ENCODE measurements at regions not wholly inside any gene's neighbourhood (a gene's known extent, or its start where the extent isn't known, plus 50 kb on each side); places are given as distances from the start of the nearest gene placed in this dataset.
A peak's percentile ranks its signal among the peaks of the same experiment; 100 is the strongest.

DNA sequence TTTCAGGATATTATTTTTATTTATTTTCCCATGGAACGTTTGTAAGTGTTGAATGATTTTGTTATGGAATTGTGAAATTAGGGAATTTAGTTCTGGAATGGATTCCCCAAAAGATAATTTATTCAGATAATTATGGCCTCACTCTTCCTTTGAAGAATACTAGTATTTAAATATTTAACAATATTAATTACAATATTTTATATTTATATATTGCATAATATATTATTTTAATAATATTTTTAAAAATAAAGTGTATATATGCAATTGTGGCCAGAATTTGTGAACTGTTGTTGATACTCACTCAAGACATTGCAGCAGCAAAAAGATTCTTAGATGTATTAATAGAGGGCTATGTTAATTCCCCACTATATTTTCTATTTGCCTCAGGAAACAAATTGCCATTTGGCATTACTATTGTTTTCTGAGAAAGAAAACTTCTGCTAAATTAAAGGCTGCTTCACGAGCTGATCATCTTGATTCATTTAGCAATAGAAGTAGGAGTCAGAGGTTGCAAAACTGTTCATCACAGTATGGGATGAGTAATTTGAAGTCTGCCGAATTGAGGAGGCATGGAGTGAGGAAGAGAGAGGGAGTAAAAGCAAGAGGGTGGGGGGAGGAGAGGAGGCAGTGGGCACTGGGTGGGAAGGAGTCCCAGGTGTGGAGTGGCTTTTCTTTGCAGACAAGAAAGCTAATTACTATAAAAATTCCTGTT lies 729.2 kb downstream of the DHX35 start:
- Histone ChIP-seq H3K9ac (ENCODE audit: low read length) (no peak overlapping the region), H2AFZ (ENCODE audit: low read length) (no peak overlapping the region), H3K9me2 (ENCODE audit: low read depth, low read length) (no peaks in the 10 kb centered on the region), H3K4me1 (ENCODE audit: insufficient read depth, low read length, severe bottlenecking) (no peaks in the 10 kb centered on the region), H3K27ac (ENCODE audit: low read depth, low read length, poor library complexity, severe bottlenecking) (no peak overlapping the region), H3K4me2 (ENCODE audit: low read length) (no peak overlapping the region), H3F3A (ENCODE audit: insufficient read depth, low read length) (no peaks in the 10 kb centered on the region), H4K20me1 (ENCODE audit: insufficient read depth, low read length) (no peaks in the 10 kb centered on the region), H3K9me3 (ENCODE audit: low read length) (no peaks in the 10 kb centered on the region), H3K4me3 (ENCODE audit: low read depth, low read length, poor library complexity, severe bottlenecking) (no peak overlapping the region), H3K79me2 (ENCODE audit: insufficient read depth, low read length) (no peaks in the 10 kb centered on the region), H3K27me3 (ENCODE audit: insufficient read depth, low read length) (no peaks in the 10 kb centered on the region), H3K36me3 (ENCODE audit: insufficient read depth, low read length) (no peaks in the 10 kb centered on the region)
- TF ChIP-seq, protein P1, sequence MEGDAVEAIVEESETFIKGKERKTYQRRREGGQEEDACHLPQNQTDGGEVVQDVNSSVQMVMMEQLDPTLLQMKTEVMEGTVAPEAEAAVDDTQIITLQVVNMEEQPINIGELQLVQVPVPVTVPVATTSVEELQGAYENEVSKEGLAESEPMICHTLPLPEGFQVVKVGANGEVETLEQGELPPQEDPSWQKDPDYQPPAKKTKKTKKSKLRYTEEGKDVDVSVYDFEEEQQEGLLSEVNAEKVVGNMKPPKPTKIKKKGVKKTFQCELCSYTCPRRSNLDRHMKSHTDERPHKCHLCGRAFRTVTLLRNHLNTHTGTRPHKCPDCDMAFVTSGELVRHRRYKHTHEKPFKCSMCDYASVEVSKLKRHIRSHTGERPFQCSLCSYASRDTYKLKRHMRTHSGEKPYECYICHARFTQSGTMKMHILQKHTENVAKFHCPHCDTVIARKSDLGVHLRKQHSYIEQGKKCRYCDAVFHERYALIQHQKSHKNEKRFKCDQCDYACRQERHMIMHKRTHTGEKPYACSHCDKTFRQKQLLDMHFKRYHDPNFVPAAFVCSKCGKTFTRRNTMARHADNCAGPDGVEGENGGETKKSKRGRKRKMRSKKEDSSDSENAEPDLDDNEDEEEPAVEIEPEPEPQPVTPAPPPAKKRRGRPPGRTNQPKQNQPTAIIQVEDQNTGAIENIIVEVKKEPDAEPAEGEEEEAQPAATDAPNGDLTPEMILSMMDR (IDR thresholded peaks at IDR 0.05; ENCODE audit: low read length) = no peak
- TF ChIP-seq EZH2 (IDR thresholded peaks at IDR 0.05; ENCODE audit: borderline replicate concordance, low read length) = no peak

DNA sequence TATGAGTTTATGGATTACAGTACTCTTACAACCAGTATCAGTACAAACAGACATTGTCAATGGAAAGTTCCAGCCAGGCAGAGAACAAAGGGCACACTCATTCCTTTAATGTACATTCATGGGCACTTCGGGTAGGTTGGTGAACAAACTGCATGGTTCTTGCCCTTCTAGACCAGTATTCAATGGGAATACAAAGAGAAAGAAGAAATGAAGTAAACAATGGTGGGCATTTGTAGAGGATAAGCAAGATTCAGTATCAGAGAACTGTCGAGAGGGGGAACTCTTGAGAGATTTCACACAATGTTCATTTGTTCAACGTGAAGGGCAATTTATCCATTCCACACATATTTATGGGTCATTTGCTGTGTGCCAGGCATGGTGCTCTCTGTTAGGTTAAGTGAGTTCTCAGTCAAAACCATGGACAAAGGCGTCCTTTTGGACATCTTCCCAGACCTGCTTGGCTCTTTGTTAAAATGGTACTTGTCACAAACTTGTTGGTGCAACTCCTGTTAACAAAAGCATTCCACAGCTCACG lies 714.8 kb downstream of the DHX35 start:
- H3K9me2 ChIP-seq (ENCODE audit: low read depth, low read length) = no peaks in the 10 kb centered on the region
- no peak overlapping the region for H3K4me3 ChIP-seq (ENCODE audit: low read depth, low read length, poor library complexity, severe bottlenecking)
- no peaks in the 10 kb centered on the region for H3K36me3 ChIP-seq (ENCODE audit: insufficient read depth, low read length)
- H3K4me1 ChIP-seq (ENCODE audit: insufficient read depth, low read length, severe bottlenecking) = no peaks in the 10 kb centered on the region
- no peak overlapping the region for H3K4me2 ChIP-seq (ENCODE audit: low read length)
- no peak overlapping the region for H3K27ac ChIP-seq (ENCODE audit: low read depth, low read length, poor library complexity, severe bottlenecking)
- H3K9ac ChIP-seq (ENCODE audit: low read length) = no peak overlapping the region
- no peaks in the 10 kb centered on the region for H4K20me1 ChIP-seq (ENCODE audit: insufficient read depth, low read length)
- no peaks in the 10 kb centered on the region for H3K9me3 ChIP-seq (ENCODE audit: low read length)
- H3F3A ChIP-seq (ENCODE audit: insufficient read depth, low read length) = no peaks in the 10 kb centered on the region
- H3K79me2 ChIP-seq (ENCODE audit: insufficient read depth, low read length) = no peaks in the 10 kb centered on the region
- H3K27me3 ChIP-seq (ENCODE audit: insufficient read depth, low read length) = 0 out of 2 replicates have a peak, but pooled peaks cover 3% of the 10 kb centered on the region
- TF ChIP-seq EZH2 (IDR thresholded peaks at IDR 0.05; ENCODE audit: borderline replicate concordance, low read length) = no peak
- TF ChIP-seq, protein P1 (IDR thresholded peaks at IDR 0.05; ENCODE audit: low read length) = peak; percentile 52
- H2AFZ ChIP-seq (ENCODE audit: low read length) = no peak overlapping the region

DNA sequence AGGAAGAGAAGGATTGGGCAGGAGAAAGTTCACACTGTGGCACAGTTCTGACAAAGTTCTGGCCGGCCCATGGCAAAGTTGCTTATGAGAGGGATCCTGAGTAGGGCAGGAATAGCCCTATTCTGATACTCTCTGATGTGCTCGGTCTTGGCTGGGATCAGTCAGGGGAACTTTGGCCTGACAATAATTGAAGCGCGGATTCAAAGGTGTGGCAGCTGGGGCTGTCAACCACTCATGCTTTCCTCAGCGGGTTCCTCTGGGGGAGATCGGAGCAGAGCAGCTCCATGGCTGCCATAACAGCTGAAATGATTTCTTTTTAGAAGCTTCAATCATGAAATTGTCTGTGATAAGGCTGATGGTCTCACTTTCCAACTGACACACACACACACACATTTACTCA lies 714.1 kb downstream of the DHX35 start:
- Histone ChIP-seq H3K79me2 (ENCODE audit: insufficient read depth, low read length) (no peaks in the 10 kb centered on the region), H3K9me2 (ENCODE audit: low read depth, low read length) (no peaks in the 10 kb centered on the region), H4K20me1 (ENCODE audit: insufficient read depth, low read length) (no peaks in the 10 kb centered on the region), H3K9ac (ENCODE audit: low read length) (no peak overlapping the region), H2AFZ (ENCODE audit: low read length) (no peak overlapping the region), H3K4me2 (ENCODE audit: low read length) (no peak overlapping the region), H3K36me3 (ENCODE audit: insufficient read depth, low read length) (no peaks in the 10 kb centered on the region), H3K27me3 (ENCODE audit: insufficient read depth, low read length) (0 out of 2 replicates have a peak, but pooled peaks cover 3% of the 10 kb centered on the region), H3K27ac (ENCODE audit: low read depth, low read length, poor library complexity, severe bottlenecking) (no peak overlapping the region), H3K4me1 (ENCODE audit: insufficient read depth, low read length, severe bottlenecking) (no peaks in the 10 kb centered on the region), H3K4me3 (ENCODE audit: low read depth, low read length, poor library complexity, severe bottlenecking) (no peak overlapping the region), H3K9me3 (ENCODE audit: low read length) (no peaks in the 10 kb centered on the region), H3F3A (ENCODE audit: insufficient read depth, low read length) (no peaks in the 10 kb centered on the region)
- TF ChIP-seq EZH2 (IDR thresholded peaks at IDR 0.05; ENCODE audit: borderline replicate concordance, low read length) = no peak
- TF ChIP-seq, protein P1 (IDR thresholded peaks at IDR 0.05; ENCODE audit: low read length) = no peak
